BE2C (cell line): ENCODE measurements at regions not wholly inside any gene's neighbourhood (a gene's known extent, or its start where the extent isn't known, plus 50 kb on each side); places are given as distances from the start of the nearest gene placed in this dataset.

ENCODE experiments used
- DNase-seq: peaks from one replicate; pipeline ENCODE4 v3.0.0-alpha.2; 2020
- H3K27me3 ChIP-seq: fragments of 250-450 bp; sonication (Bioruptor Pico); 2 replicates; pipeline ENCODE4 v1.5.1; 2020; ENCODE audit warnings: mild to moderate bottlenecking
- H3K36me3 ChIP-seq: fragments of 250-450 bp; sonication (Bioruptor Pico); 2 replicates; pipeline ENCODE4 v1.5.1; 2020; ENCODE audit warnings: mild to moderate bottlenecking
- H3K4me1 ChIP-seq: fragments of 250-450 bp; sonication (Bioruptor Pico); 2 replicates; pipeline ENCODE4 v1.5.1; 2020
- H3K4me3 ChIP-seq: 2 replicates; pipeline ENCODE4 v1.5.1; 2011; ENCODE audit warnings: low read depth, low read length
- H3K9me3 ChIP-seq: fragments of 250-450 bp; sonication (Bioruptor Pico); 2 replicates; pipeline ENCODE4 v1.5.1; 2020
- TF ChIP-seq, protein P1 (sequence below): IDR thresholded peaks from 2 replicates; pipeline ENCODE4 v1.5.1; 2012; ENCODE audit warnings: mild to moderate bottlenecking, low read depth, low read length

DNA sequence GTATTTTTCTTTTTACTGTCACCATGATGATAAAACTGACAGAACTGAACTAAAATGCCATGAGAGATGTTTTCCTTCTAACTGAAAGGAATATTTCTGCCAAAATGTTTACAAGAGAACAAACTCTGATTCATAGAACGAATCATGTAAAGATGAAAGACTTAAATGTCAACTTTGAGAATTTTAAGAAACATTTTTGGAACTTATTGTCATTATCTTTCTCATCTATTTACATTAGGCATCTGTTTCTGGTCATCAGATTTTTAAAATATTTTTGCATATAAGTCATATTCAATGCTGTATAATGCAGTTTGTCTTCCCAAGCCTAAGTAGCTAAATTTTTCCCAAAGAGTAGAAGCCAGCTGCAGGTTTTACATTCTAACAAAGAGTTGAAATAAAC is 358.5 kb downstream of the TFEC start:
- no peaks in the 10 kb centered on the region for H3K27me3 ChIP-seq
- DNase-seq: no peak
- no peaks in the 10 kb centered on the region for H3K9me3 ChIP-seq
- TF ChIP-seq, protein P1, sequence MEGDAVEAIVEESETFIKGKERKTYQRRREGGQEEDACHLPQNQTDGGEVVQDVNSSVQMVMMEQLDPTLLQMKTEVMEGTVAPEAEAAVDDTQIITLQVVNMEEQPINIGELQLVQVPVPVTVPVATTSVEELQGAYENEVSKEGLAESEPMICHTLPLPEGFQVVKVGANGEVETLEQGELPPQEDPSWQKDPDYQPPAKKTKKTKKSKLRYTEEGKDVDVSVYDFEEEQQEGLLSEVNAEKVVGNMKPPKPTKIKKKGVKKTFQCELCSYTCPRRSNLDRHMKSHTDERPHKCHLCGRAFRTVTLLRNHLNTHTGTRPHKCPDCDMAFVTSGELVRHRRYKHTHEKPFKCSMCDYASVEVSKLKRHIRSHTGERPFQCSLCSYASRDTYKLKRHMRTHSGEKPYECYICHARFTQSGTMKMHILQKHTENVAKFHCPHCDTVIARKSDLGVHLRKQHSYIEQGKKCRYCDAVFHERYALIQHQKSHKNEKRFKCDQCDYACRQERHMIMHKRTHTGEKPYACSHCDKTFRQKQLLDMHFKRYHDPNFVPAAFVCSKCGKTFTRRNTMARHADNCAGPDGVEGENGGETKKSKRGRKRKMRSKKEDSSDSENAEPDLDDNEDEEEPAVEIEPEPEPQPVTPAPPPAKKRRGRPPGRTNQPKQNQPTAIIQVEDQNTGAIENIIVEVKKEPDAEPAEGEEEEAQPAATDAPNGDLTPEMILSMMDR: no peak
- no peaks in the 10 kb centered on the region for H3K36me3 ChIP-seq
- no peaks in the 10 kb centered on the region for H3K4me1 ChIP-seq
- no peak overlapping the region for H3K4me3 ChIP-seq

DNA sequence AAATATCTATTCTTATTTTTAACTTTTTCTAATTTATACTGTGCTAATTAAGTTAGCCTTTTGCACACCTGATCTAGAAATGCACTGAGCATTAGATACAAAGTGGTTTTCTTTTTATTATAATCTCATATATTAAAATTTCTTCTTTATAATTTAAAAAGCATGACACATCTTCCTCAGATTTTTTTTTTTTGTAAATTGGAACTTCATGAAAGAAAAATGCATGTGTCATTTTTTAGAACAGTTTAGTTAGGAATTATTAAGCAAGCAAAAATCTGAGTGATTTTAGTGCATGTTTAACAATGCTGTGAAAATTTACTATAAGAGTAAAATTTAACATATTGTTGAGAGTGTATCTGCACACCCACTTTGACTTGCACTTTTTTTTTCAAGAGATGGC is 367.9 kb downstream of the TFEC start:
- Histone ChIP-seq H3K36me3 (no peaks in the 10 kb centered on the region), H3K4me1 (no peaks in the 10 kb centered on the region), H3K4me3 (no peak overlapping the region), H3K9me3 (no peaks in the 10 kb centered on the region), H3K27me3 (no peaks in the 10 kb centered on the region)
- no peak for DNase-seq
- TF ChIP-seq, protein P1: no peak

DNA sequence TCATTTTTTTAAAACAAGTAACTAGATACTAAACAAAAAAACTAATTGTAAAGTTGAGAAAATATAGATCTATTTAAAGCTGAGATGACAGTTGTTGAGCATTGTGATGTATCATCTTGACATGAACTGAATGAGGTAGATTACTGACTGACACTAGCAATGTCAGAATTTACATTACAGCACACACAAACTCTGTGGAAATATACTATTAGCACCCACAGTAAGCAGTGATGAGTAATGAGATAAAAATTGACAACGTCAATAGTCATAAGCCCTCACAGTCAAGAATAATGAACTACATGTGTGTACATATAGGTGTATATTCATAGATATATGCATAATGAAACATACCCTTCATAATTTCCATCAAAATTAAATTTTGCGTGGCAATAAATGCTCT is 368.4 kb downstream of the TFEC start:
- H3K4me1 ChIP-seq: no peaks in the 10 kb centered on the region
- TF ChIP-seq, protein P1: no peak
- no peaks in the 10 kb centered on the region for H3K9me3 ChIP-seq
- no peak for DNase-seq
- H3K36me3 ChIP-seq: no peaks in the 10 kb centered on the region
- H3K27me3 ChIP-seq: no peaks in the 10 kb centered on the region
- H3K4me3 ChIP-seq: no peak overlapping the region

DNA sequence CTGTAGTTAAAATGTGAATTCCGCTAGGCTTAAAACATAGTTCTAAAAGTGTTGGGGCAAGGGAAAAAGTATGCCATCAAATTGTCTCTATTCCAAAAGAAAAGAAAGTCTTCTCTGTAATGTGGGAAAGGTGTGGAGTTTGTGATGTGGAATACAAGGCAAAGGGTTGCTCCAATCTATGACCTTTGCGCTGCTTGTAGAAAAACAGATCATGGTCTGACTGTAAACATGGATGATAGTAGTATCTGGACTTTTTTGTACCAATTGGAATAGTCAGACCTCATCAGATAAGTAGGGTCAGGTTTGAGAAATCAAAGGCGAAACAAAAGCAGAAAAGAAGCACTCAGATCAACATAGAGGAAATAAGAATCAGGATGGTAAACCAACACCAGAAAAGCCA is 372.3 kb downstream of the TFEC start:
- Histone ChIP-seq H3K4me3 (no peak overlapping the region), H3K36me3 (no peaks in the 10 kb centered on the region), H3K9me3 (no peaks in the 10 kb centered on the region), H3K27me3 (no peaks in the 10 kb centered on the region), H3K4me1 (no peaks in the 10 kb centered on the region)
- DNase-seq: no peak
- TF ChIP-seq, protein P1: no peak

DNA sequence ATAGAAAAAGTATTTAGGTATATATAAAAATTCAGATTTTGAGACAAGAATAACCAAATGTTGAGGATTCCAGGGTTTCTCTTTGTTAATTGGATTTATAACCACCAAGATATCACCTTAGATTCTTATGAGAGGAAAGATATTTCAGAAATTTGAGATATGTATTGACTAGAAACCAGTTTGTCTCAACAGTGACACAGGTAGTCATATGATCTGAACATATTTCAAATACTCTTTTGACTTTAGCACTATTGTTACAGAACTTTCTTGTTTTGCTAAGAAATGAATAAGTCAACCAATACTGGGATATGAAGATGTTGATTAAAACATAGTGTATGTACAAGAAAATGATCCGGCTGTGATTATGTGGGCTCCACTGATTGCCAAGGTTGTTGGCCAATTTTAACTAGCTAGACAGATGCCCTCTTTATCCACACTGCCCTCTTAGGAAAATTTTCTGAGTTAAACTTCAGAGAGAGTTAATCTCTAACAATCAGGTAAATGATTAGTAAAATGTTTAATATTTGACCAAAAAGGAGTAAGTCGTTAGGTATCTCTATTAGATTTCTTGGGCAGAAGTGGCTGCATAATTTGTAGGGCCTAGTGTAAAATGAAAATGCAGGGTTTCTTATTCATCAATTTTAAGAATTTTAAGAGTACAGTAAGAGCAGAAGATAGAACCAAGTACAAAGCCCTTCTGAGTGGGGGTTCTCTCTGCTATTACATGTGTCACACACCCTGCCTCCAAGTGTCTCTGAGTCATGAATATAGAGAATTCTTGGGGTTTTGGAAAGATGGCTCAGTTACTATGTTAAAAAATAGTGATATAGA is 376.0 kb downstream of the TFEC start:
- Histone ChIP-seq H3K36me3 (no peaks in the 10 kb centered on the region), H3K4me3 (no peak overlapping the region), H3K9me3 (no peaks in the 10 kb centered on the region), H3K4me1 (no peaks in the 10 kb centered on the region), H3K27me3 (no peaks in the 10 kb centered on the region)
- no peak for DNase-seq
- TF ChIP-seq, protein P1: no peak

DNA sequence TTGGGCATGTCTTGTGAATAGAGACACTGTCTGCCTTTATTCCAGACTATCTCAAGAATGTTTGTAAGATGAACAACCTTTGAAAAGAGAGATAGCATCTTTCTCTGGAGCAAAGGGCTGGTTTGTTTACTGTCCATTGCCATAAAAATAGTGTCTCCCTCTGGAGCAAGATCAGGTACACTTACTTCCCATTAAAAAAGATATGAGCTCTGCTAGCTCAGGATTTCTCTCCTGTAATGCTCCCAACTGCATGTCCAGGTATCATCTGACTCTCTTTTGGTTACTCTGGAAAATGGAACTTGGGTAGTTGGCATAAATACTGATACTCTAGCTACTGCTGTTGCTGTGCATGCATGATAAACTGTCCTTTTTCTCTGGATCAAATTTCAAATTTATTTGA is 381.1 kb downstream of the TFEC start:
- Histone ChIP-seq H3K9me3 (no peaks in the 10 kb centered on the region), H3K36me3 (no peaks in the 10 kb centered on the region), H3K4me3 (no peak overlapping the region), H3K4me1 (no peaks in the 10 kb centered on the region), H3K27me3 (no peaks in the 10 kb centered on the region)
- DNase-seq: no peak
- TF ChIP-seq, protein P1: no peak
